Type B pancreatic cell (in vitro differentiated cells): ENCODE measurements at regions not wholly inside any gene's neighbourhood (a gene's known extent, or its start where the extent isn't known, plus 50 kb on each side); places are given as distances from the start of the nearest gene placed in this dataset.

Experiments used
- DNase-seq: peaks from one replicate; pipeline ENCODE4 v3.0.0; 2021; ENCODE audit warnings: mixed read lengths; ENCODE audit not compliant: unreplicated experiment; ENCODE audit errors: extremely low spot score
- H3K27ac Mint-ChIP-seq: 2 replicates; pipeline ENCODE4 v1.8.0; 2021; ENCODE audit warnings: mild to moderate bottlenecking, mixed read lengths
- H3K27me3 Mint-ChIP-seq: 2 replicates; pipeline ENCODE4 v1.8.0; 2021; ENCODE audit warnings: mixed read lengths
- H3K36me3 Mint-ChIP-seq: 2 replicates; pipeline ENCODE4 v1.8.0; 2021; ENCODE audit warnings: mixed read lengths
- H3K4me1 Mint-ChIP-seq: one replicate; pipeline ENCODE4 v1.8.0; 2021; ENCODE audit warnings: mixed read lengths; ENCODE audit not compliant: unreplicated experiment
- H3K4me3 Mint-ChIP-seq: 2 replicates; pipeline ENCODE4 v1.8.0; 2021; ENCODE audit warnings: mild to moderate bottlenecking, mixed read lengths
- H3K9me3 Mint-ChIP-seq: 2 replicates; pipeline ENCODE4 v1.8.0; 2021; ENCODE audit warnings: mixed read lengths
- CTCF ChIP-seq: fragments of 200-600 bp; sonication (generic); conservative IDR thresholded peaks from 2 replicates; pipeline ENCODE4 v1.5.0; 2021; ENCODE audit warnings: antibody characterized with exemption, mild to moderate bottlenecking

GRCh38 chr18:78681934-78682333, 297.7 kb upstream of the SALL3 start:
- TF ChIP-seq CTCF: no peak
- Mint-ChIP-seq H3K4me1 (no peaks in the 10 kb centered on the region), H3K27ac (no peak overlapping the region), H3K9me3 (no peaks in the 10 kb centered on the region), H3K27me3 (peaks cover 4% of the 10 kb centered on the region), H3K4me3 (no peak overlapping the region), H3K36me3 (no peaks in the 10 kb centered on the region)
- no peak for DNase-seq

GRCh38 chr18:78682716-78683115, 296.9 kb upstream of the SALL3 start:
- no peaks in the 10 kb centered on the region for H3K9me3 Mint-ChIP-seq
- TF ChIP-seq CTCF: no peak
- H3K4me1 Mint-ChIP-seq: no peaks in the 10 kb centered on the region
- H3K4me3 Mint-ChIP-seq: no peak overlapping the region
- no peak overlapping the region for H3K27ac Mint-ChIP-seq
- DNase-seq: no peak
- no peaks in the 10 kb centered on the region for H3K36me3 Mint-ChIP-seq
- peaks cover 4% of the 10 kb centered on the region for H3K27me3 Mint-ChIP-seq

GRCh38 chr18:78683191-78684010, 296.2 kb upstream of the SALL3 start:
- no peaks in the 10 kb centered on the region for H3K4me1 Mint-ChIP-seq
- TF ChIP-seq CTCF: no peak
- no peak overlapping the region for H3K4me3 Mint-ChIP-seq
- no peak overlapping the region for H3K27ac Mint-ChIP-seq
- no peaks in the 10 kb centered on the region for H3K36me3 Mint-ChIP-seq
- peaks cover 4% of the 10 kb centered on the region for H3K27me3 Mint-ChIP-seq
- no peaks in the 10 kb centered on the region for H3K9me3 Mint-ChIP-seq
- DNase-seq: peak; percentile 36

- Mint-ChIP-seq H3K27ac (no peak overlapping the region), H3K9me3 (no peaks in the 10 kb centered on the region), H3K4me3 (no peak overlapping the region), H3K36me3 (no peaks in the 10 kb centered on the region), H3K27me3 (no peaks in the 10 kb centered on the region), H3K4me1 (no peaks in the 10 kb centered on the region)
- no peak for DNase-seq
- no peak for TF ChIP-seq CTCF
Observed at GRCh38 chr18:78685250-78685979, 294.2 kb upstream of the SALL3 start.

- no peak overlapping the region for H3K27ac Mint-ChIP-seq
- no peaks in the 10 kb centered on the region for H3K36me3 Mint-ChIP-seq
- DNase-seq: no peak
- H3K4me3 Mint-ChIP-seq: no peak overlapping the region
- no peaks in the 10 kb centered on the region for H3K27me3 Mint-ChIP-seq
- H3K4me1 Mint-ChIP-seq: no peaks in the 10 kb centered on the region
- no peak for TF ChIP-seq CTCF
- no peaks in the 10 kb centered on the region for H3K9me3 Mint-ChIP-seq
Observed at GRCh38 chr18:78685980-78686530, 293.6 kb upstream of the SALL3 start.
